ENCODE measurements at regions not wholly inside any gene's neighbourhood (a gene's known extent, or its start where the extent isn't known, plus 50 kb on each side); places are given as distances from the start of the nearest gene placed in this dataset.

DNA sequence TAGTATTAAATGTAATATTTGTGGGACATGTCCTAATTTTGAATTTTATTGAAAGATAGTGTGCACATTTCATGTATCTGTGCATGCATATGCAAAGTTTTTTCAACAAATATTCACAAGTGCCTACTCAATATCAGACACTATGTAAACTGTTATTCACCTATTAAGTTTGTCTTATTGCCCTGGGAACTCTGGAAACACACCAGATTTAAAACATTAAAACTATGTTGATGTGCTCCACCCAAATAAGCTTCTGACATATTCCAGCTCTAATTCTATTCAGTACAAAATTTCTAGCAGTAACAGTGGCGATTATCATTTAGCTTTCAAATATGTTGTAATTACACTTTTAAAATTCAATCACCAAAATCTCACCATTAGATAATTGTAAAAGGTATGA, 183.1 kb upstream of the TTC29 start:
- no peak for TF ChIP-seq CTCF (IDR thresholded peaks at IDR 0.05 in 8 of 11, conservative IDR thresholded peaks at IDR 0.05 in 3 of 11)
- no peak for TF ChIP-seq POLR2AphosphoS5 (IDR thresholded peaks at IDR 0.05)
- TF ChIP-seq POLR2A (IDR thresholded peaks at IDR 0.05) = no peak
